HS-27A (cell line): ENCODE measurements at regions not wholly inside any gene's neighbourhood (a gene's known extent, or its start where the extent isn't known, plus 50 kb on each side); places are given as distances from the start of the nearest gene placed in this dataset.

ENCODE experiments used
- DNase-seq: peaks from one replicate; pipeline ENCODE4 v3.0.0-alpha.2; 2012; ENCODE audit warnings: low read depth, missing footprints

GRCh38 chr4:175125410-175126068 lies 207.4 kb downstream of the ADAM29 start:
- no peak for DNase-seq

- no peak for DNase-seq
Measured at GRCh38 chr4:175127314-175127713, 209.2 kb downstream of the ADAM29 start.

- no peak for DNase-seq
Measured at GRCh38 chr4:175129797-175130196, 211.6 kb downstream of the ADAM29 start.

GRCh38 chr4:175139205-175139604 lies 221.0 kb downstream of the ADAM29 start:
- no peak for DNase-seq

- no peak for DNase-seq
Measured at GRCh38 chr4:175143116-175143515, 225.0 kb downstream of the ADAM29 start.

- no peak for DNase-seq
Measured at GRCh38 chr4:175146799-175147198, 228.6 kb downstream of the ADAM29 start.

GRCh38 chr4:175147233-175147632 lies 229.1 kb downstream of the ADAM29 start:
- DNase-seq: no peak

- DNase-seq: no peak
Measured at GRCh38 chr4:175166020-175166419, 247.9 kb downstream of the ADAM29 start.

- no peak for DNase-seq
Measured at GRCh38 chr4:175176710-175177109, 258.6 kb downstream of the ADAM29 start.

GRCh38 chr4:175190654-175191053 lies 272.5 kb downstream of the ADAM29 start:
- DNase-seq: no peak

GRCh38 chr4:175198056-175198455 lies 279.9 kb downstream of the ADAM29 start:
- DNase-seq: no peak

GRCh38 chr4:175215208-175215607 lies 297.1 kb downstream of the ADAM29 start:
- DNase-seq: no peak

GRCh38 chr4:175215657-175216056 lies 297.5 kb downstream of the ADAM29 start:
- DNase-seq: no peak

GRCh38 chr4:175229154-175229553 lies 311.0 kb downstream of the ADAM29 start:
- DNase-seq: no peak

- no peak for DNase-seq
Measured at GRCh38 chr4:175234162-175234561, 316.0 kb downstream of the ADAM29 start.

GRCh38 chr4:175238827-175239517 lies 320.8 kb downstream of the ADAM29 start:
- DNase-seq: no peak

GRCh38 chr4:175246941-175247340 lies 328.8 kb downstream of the ADAM29 start:
- DNase-seq: peak; percentile 7

- no peak for DNase-seq
Measured at GRCh38 chr4:175252642-175253041, 334.5 kb downstream of the ADAM29 start.

GRCh38 chr4:175253184-175253902 lies 335.2 kb downstream of the ADAM29 start:
- DNase-seq: no peak

GRCh38 chr4:175263537-175263936 lies 345.4 kb downstream of the ADAM29 start:
- DNase-seq: no peak

- no peak for DNase-seq
Measured at GRCh38 chr4:175271010-175271630, 353.0 kb downstream of the ADAM29 start.

GRCh38 chr4:175273995-175274753 lies 356.0 kb downstream of the ADAM29 start:
- peak; percentile 5 for DNase-seq
